GM18870 (cell line): ENCODE measurements at regions not wholly inside any gene's neighbourhood (a gene's known extent, or its start where the extent isn't known, plus 50 kb on each side); places are given as distances from the start of the nearest gene placed in this dataset.

Experiments
- ATAC-seq: cut with Tn5 transposase; IDR thresholded peaks from one replicate; pipeline ENCODE4 v1.9.1; 2021; ENCODE audit warnings: moderate library complexity; ENCODE audit not compliant: unreplicated experiment

GRCh38 chr7:69545175-69545574 lies 53.1 kb upstream of the AUTS2 start:
- no peak for ATAC-seq
